PC-3 (cell line): ENCODE measurements at regions not wholly inside any gene's neighbourhood (a gene's known extent, or its start where the extent isn't known, plus 50 kb on each side); places are given as distances from the start of the nearest gene placed in this dataset.

Experiments
- ATAC-seq: fragments of 200-7000 bp; cut with Tn5 transposase; 2 replicates; pipeline ENCODE4 v1.9.1; 2020; ENCODE audit warnings: mild to moderate bottlenecking, moderate library complexity
- BruUV-seq: library from RNA; stranded (reverse); fragments of 400-500 nt; replicated peaks from 2 replicates; lab custom pipeline; 2021; lab: Mats Ljungman, UMichigan
- CTCF ChIA-PET: fragments of 300-600 bp; sonication (Branson Sonifier 250); formaldehyde crosslinking; loops from one replicate; lab custom pipeline; 2022; ENCODE audit warnings: antibody characterized with exemption; lab: Charles Lee
- POLR2A ChIA-PET: fragments of 300-600 bp; sonication (Branson Sonifier 250); formaldehyde crosslinking; loops from one replicate; lab custom pipeline; 2022; ENCODE audit warnings: antibody characterized with exemption; ENCODE audit not compliant: unreplicated experiment; lab: Charles Lee
- DNase-seq: peaks from one replicate; pipeline ENCODE4 v3.0.0-alpha.2; 2015
- H2AFZ ChIP-seq: fragments of 300-600 bp; sonication (generic); 2 replicates; pipeline ENCODE4 v1.6.0; 2016; ENCODE audit warnings: antibody characterized with exemption, low read length
- H3F3A ChIP-seq: fragments of 300-600 bp; sonication (generic); one replicate; pipeline ENCODE4 v1.6.0; 2017; ENCODE audit warnings: antibody characterized with exemption, low read length, control low read depth, mild to moderate bottlenecking; ENCODE audit not compliant: unreplicated experiment
- H3K27ac ChIP-seq: fragments of 300-600 bp; sonication (generic); 2 replicates; pipeline ENCODE4 v1.5.1; 2016; ENCODE audit warnings: mild to moderate bottlenecking, low read length
- H3K27me3 ChIP-seq: fragments of 300-600 bp; sonication (generic); 2 replicates; pipeline ENCODE4 v1.6.1; 2016; ENCODE audit warnings: low read length, mixed read lengths
- H3K36me3 ChIP-seq: fragments of 300-600 bp; sonication (generic); 2 replicates; pipeline ENCODE4 v1.6.1; 2016; ENCODE audit warnings: low read depth, mixed run types, low read length, mixed read lengths
- H3K4me1 ChIP-seq: fragments of 300-600 bp; sonication (generic); 2 replicates; pipeline ENCODE4 v1.5.1; 2016; ENCODE audit warnings: low read length; ENCODE audit not compliant: insufficient read depth
- H3K4me2 ChIP-seq: fragments of 300-600 bp; sonication (generic); 2 replicates; pipeline ENCODE4 v1.6.0; 2016; ENCODE audit warnings: low read length
- H3K4me3 ChIP-seq: fragments of 300-600 bp; sonication (generic); 2 replicates; pipeline ENCODE4 v1.5.1; 2016; ENCODE audit warnings: mild to moderate bottlenecking, low read length, mixed read lengths
- H3K79me2 ChIP-seq: fragments of 300-600 bp; sonication (generic); 2 replicates; pipeline ENCODE4 v1.6.1; 2017; ENCODE audit warnings: low read length, mixed read lengths
- H3K9ac ChIP-seq: fragments of 300-600 bp; sonication (generic); 2 replicates; pipeline ENCODE4 v1.6.0; 2016; ENCODE audit warnings: mild to moderate bottlenecking, low read length
- H3K9me2 ChIP-seq: fragments of 300-600 bp; sonication (generic); replicated peaks from 2 replicates; pipeline ENCODE4 v1.6.1; 2016; ENCODE audit warnings: mixed run types, low read length, mixed read lengths
- H3K9me3 ChIP-seq: fragments of 300-600 bp; sonication (generic); 2 replicates; pipeline ENCODE4 v1.6.1; 2016; ENCODE audit warnings: low read length, mixed read lengths
- H4K20me1 ChIP-seq: fragments of 300-600 bp; sonication (generic); 2 replicates; pipeline ENCODE4 v1.6.1; 2016; ENCODE audit warnings: low read length, mixed read lengths
- EZH2 ChIP-seq: fragments of 300-600 bp; sonication (generic); IDR thresholded peaks from one replicate; pipeline ENCODE4 v1.6.1; 2017; ENCODE audit warnings: antibody characterized with exemption, mild to moderate bottlenecking, low read length; ENCODE audit not compliant: unreplicated experiment
- EZH2phosphoT487 ChIP-seq: fragments of 300-600 bp; sonication (generic); IDR thresholded peaks from 2 replicates; pipeline ENCODE4 v1.6.1; 2018; ENCODE audit warnings: mild to moderate bottlenecking, antibody characterized with exemption, low read length, borderline replicate concordance
- intact Hi-C: fragments of 100-400 bp; cut with micrococcal nuclease; formaldehyde crosslinking; loops from 2 replicates; pipeline ENCODE4 v1.9.0; 2023
- TF ChIP-seq, protein P1 (sequence below): fragments of 300-600 bp; sonication (generic); conservative IDR thresholded peaks from 2 replicates; pipeline ENCODE4 v1.5.1; 2017; ENCODE audit warnings: antibody characterized with exemption, low read depth, mild to moderate bottlenecking, low read length

DNA sequence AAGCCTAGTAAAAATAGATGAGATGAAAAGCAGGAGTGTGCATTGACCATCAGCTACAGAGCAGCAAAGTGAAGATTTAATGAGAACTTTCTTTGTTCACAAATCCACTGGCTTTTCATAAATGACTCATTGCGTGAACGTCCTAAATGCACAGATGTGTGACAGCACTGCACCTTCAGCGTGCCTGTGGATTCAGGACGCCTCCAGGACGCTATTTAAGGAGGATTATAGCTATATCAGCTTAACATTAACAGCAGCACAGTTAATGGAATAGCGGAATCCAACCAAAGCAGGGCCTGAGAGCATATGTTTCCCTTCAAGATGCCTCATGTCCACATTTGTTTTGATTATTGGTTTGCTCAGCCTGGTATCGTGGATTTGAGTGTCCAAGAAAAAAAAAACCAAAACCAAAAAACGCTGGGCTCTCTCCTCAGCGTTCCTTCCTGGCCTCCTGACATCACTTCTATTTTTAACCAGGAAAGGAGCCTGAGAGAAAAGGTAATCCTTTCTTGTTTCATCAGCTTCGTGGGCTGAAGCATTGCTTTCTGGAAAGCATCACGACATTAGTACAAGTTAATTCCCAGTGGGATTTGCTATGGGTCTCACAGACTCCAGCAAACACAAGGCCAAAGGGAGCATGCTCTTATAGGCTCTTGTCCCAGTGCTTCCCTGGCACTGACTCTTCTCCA, 447.0 kb upstream of the SMIM21 start:
- Histone ChIP-seq H3K27ac (no peak overlapping the region), H3K9ac (no peak overlapping the region), H3K4me2 (no peak overlapping the region), H2AFZ (no peak overlapping the region), H3K27me3 (peaks cover 55% of the 10 kb centered on the region), H3K4me1 (no peaks in the 10 kb centered on the region), H3K4me3 (no peak overlapping the region), H4K20me1 (no peaks in the 10 kb centered on the region), H3K79me2 (no peaks in the 10 kb centered on the region), H3K9me2 (no peaks in the 10 kb centered on the region), H3K9me3 (no peaks in the 10 kb centered on the region), H3K36me3 (no peaks in the 10 kb centered on the region), H3F3A (no peaks in the 10 kb centered on the region)
- no peak for ATAC-seq
- no TSS peak for BruUV-seq
- CTCF ChIA-PET: no interaction called here
- POLR2A ChIA-PET: no interaction called here
- intact Hi-C loops: no loop called here
- no peak for DNase-seq
- no peak for TF ChIP-seq EZH2phosphoT487
- no peak for TF ChIP-seq EZH2
- TF ChIP-seq, protein P1, sequence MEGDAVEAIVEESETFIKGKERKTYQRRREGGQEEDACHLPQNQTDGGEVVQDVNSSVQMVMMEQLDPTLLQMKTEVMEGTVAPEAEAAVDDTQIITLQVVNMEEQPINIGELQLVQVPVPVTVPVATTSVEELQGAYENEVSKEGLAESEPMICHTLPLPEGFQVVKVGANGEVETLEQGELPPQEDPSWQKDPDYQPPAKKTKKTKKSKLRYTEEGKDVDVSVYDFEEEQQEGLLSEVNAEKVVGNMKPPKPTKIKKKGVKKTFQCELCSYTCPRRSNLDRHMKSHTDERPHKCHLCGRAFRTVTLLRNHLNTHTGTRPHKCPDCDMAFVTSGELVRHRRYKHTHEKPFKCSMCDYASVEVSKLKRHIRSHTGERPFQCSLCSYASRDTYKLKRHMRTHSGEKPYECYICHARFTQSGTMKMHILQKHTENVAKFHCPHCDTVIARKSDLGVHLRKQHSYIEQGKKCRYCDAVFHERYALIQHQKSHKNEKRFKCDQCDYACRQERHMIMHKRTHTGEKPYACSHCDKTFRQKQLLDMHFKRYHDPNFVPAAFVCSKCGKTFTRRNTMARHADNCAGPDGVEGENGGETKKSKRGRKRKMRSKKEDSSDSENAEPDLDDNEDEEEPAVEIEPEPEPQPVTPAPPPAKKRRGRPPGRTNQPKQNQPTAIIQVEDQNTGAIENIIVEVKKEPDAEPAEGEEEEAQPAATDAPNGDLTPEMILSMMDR: no peak

DNA sequence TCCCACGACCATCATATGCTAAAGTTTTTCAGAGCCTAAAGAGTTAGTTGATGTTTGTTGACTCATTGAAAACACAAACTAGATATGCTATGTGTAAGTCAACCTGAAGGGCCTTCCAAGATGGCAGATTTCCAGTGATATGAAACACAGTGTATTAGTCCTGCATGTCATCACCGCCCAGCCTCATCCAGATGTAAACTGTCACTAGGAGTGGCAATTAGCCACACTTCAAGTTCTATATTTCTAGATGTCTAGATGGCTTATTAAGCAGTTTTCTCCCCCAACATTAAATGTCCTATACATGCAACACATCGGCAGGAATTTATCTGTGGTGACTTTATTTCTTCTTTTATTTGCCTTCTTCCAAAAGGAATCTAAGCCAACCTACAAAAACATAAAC, 444.1 kb upstream of the SMIM21 start:
- no TSS peak for BruUV-seq
- ATAC-seq: no peak
- POLR2A ChIA-PET: no interaction called here

DNA sequence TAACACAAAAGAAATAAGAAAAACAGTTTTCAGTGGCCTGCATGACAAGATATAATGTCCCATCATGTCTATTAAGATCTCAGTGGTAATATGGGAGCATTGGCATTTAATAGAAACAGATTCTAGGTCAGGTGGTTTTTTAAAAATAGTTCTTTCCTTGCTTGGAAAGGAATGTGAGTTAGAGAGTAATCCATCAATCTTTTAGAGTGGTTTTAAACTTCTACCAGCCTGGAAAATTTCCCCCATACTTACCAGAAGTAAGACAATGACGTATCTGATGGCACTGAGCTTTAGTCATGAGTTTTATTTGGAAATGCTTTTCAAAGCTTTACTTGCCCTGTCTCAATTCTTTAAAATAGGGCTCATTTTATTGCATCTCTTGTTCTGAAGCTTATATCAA, 441.7 kb upstream of the SMIM21 start:
- Histone ChIP-seq H3K9me3 (no peaks in the 10 kb centered on the region), H3F3A (no peaks in the 10 kb centered on the region), H4K20me1 (no peaks in the 10 kb centered on the region), H3K4me2 (no peak overlapping the region), H3K36me3 (no peaks in the 10 kb centered on the region), H3K79me2 (no peaks in the 10 kb centered on the region), H3K27ac (no peak overlapping the region), H3K9me2 (no peaks in the 10 kb centered on the region), H2AFZ (no peak overlapping the region), H3K27me3 (peaks cover 99% of the 10 kb centered on the region), H3K4me1 (no peaks in the 10 kb centered on the region), H3K4me3 (no peak overlapping the region), H3K9ac (no peak overlapping the region)
- DNase-seq (no peak), ATAC-seq (no peak)
- POLR2A ChIA-PET: no interaction called here
- no TSS peak for BruUV-seq
- intact Hi-C loops: no loop called here
- CTCF ChIA-PET: no interaction called here
- TF ChIP-seq EZH2phosphoT487: no peak
- TF ChIP-seq, protein P1: no peak
- no peak for TF ChIP-seq EZH2

More for the DNA sequence above, 444.1 kb upstream of the SMIM21 start:
- Histone ChIP-seq H3K4me2 (no peak overlapping the region), H4K20me1 (no peaks in the 10 kb centered on the region), H3K9me2 (no peaks in the 10 kb centered on the region), H3K9me3 (no peaks in the 10 kb centered on the region), H3K27ac (no peak overlapping the region), H3K9ac (no peak overlapping the region), H3K4me1 (no peaks in the 10 kb centered on the region), H3K36me3 (no peaks in the 10 kb centered on the region), H3K79me2 (no peaks in the 10 kb centered on the region), H3K27me3 (peaks cover 77% of the 10 kb centered on the region), H3K4me3 (no peak overlapping the region), H2AFZ (no peak overlapping the region), H3F3A (no peaks in the 10 kb centered on the region)
- intact Hi-C loops: no loop called here
- no peak for TF ChIP-seq EZH2
- TF ChIP-seq EZH2phosphoT487: no peak
- TF ChIP-seq, protein P1: no peak
- CTCF ChIA-PET: no interaction called here
- no peak for DNase-seq
